ENCODE measurements at regions not wholly inside any gene's neighbourhood (a gene's known extent, or its start where the extent isn't known, plus 50 kb on each side); places are given as distances from the start of the nearest gene placed in this dataset.

- no peak for TF ChIP-seq CTCF (IDR thresholded peaks at IDR 0.05)
- no peak for TF ChIP-seq POLR2AphosphoS5 (IDR thresholded peaks at IDR 0.05; ENCODE audit: low read depth, low read length)
These were observed 233.4 kb downstream of the INSC start for GRCh38 chr11:15347969-15348734.

All from Panc1 (cell line).